ENCODE measurements at regions not wholly inside any gene's neighbourhood (a gene's known extent, or its start where the extent isn't known, plus 50 kb on each side); places are given as distances from the start of the nearest gene placed in this dataset.
"Not testable (repeated sequence)": the region's sequence is repeated elsewhere in the genome, so short reads cannot be mapped to it uniquely, and the experiment has no call there.

DNA sequence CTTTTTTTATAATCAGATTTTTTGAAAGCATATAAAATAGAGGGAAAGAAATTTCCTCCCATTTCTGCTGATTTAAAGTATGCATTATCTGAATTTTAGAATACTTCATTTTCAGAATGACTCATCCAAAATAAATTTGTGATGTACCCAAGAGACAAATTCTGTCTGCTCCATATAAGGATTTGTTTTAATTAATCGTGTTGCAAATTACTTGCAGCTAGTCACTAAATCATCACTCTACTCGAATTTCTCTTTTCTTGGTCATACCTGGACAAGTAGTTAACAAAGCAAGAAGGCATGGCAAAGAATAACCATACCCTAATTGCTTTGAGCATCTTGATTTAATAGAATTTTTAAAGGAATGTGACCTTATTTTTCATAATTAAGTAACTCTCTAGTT is 284.1 kb upstream of the GRAMD2B start:
- no peak for DNase-seq

DNA sequence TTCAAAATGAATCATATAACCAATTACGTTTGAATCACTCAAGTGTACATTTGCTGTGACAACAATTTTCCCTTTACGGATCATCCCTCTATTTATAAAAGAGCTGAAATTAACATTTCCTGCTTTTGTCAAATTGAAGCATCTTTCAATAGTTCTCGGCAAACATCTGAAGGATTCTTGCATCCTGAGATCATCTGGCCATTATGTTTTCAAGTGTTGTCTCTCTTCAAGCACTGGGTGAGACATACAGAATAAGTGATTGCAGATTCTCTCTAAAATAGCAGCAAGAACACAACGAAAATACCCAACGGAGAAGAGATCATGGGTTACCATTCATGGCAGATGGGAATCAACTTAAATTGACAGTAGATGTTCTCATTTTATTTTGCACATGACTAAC is 283.4 kb upstream of the GRAMD2B start:
- no peak for DNase-seq

DNA sequence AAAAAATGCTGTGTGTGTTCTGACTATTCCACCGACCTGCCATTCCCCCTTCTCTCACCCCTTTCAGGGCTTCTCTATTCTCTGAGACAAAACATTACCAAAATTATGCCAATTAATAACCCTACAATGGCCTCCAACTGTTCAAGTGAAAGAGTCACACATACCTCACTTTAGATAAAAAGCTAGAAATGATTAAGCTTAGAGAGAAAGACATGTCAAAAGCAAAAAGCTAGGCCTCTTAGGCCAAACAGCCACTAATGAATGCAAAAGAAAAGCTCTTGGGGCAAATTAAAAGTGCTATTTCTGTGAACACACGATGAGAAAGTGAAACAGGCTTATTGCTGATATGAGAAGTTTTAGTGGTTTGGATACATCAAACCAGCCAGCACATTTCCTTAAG is 279.6 kb upstream of the GRAMD2B start:
- DNase-seq, result no peak

DNA sequence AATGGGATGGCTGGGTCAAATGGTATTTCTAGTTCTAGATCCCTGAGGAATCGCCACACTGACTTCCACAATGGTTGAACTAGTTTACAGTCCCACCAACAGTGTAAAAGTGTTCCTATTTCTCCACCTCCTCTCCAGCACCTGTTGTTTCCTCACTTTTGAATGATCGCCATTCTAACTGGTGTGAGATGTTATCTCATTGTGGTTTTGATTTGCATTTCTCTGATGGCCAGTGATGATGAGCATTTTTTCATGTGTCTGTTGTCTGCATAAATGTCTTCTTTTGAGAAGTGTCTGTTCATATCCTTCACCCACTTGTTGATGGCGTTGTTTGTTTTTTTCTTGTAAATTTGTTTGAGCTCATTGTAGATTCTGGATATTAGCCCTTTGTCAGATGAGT is 272.9 kb upstream of the GRAMD2B start:
- DNase-seq, result not testable (repeated sequence)

DNA sequence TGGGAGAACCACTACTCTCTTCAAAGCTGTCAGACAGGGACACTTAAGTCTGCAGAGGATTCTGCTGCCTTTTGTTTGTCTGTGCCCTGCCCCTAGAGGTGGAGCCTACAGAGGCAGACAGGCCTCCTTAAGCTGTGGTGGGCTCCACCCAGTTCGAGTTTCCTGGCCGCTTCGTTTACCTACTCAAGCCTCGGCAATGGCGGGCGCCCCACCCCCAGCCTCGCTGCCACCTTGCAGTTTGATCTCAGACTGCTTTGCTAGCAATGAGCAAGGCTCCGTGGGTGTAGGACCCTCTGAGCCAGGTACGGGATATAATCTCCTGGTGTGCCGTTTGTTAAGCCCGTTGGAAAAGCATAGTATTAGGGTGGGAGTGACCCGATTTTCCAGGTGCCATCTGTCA is 267.9 kb upstream of the GRAMD2B start:
- not testable (repeated sequence) for DNase-seq

DNA sequence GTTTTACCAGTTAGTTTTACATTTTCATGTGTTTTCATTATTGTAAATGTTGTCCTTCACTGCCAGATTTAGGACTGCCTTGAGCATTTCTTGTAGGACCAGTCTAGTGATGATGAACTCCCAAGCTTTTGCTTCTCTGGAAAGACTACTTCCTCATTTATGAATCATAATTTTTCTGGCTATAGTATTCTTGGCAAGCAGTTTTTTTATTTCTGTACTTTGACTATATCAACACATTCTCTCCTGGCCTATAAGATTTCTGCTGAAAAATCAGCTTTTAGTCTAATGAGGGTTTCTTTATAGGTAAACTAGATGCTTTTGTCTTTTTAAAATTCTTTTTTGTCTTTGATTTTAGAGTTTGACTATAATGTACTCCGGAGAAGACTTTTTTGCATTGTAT is 256.8 kb upstream of the GRAMD2B start:
- DNase-seq, result no peak

DNA sequence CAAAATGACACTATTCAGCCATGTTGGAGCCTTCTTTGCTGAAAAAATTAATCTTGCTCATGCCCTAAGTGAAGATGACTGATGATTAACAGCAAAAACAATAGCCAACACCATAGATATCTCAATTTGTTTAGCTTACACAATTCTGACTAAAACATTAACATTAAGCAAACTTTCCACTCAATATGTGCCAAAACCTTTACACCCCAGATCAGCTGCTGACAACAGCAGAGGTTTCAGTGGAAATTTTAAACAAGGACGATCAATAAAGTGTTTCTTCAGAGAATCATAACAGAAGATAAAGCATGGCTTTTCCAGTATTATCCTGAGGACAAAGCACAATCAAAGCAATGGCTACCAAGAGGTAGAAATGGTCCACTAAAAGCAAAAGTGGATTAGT is 254.4 kb upstream of the GRAMD2B start:
- DNase-seq, result no peak

DNA sequence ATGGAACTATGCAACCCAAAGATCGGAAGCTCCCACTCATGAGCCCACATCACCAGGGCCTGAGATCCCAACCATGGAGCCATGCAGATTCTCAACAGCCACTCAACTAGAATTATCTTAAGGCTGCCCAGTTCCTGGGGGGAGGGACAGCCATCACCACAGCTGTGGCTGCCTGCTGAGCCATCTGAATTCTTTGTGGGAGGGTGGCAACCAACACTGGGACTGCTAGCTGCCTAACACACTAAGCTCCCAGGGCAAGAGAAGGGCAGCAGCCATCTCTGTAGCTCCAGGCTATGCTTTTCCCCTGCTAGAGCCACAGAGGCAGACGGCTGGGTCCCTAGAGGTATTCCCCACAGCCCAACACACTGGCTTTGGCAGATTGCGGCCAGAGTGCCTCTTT is 251.3 kb upstream of the GRAMD2B start:
- DNase-seq, result no peak

DNA sequence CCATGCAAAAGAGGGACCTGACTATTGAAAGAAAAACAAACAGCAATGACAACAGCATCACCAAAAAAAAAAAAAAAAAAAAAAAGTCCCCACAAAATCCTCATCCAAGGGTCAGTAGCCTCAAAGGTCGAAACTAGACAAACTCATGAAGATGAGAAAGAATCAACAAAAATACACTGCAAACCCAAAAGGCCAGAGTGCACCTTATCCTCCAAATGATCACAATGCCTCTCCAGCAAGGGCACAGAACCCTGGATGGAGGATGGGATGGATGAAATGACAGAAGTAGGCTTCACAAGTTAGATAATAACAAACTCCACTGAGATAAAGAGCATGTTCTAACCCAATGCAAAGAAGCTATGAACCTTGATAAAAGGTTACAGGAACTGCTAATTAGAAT is 250.4 kb upstream of the GRAMD2B start:
- DNase-seq, result no peak

DNA sequence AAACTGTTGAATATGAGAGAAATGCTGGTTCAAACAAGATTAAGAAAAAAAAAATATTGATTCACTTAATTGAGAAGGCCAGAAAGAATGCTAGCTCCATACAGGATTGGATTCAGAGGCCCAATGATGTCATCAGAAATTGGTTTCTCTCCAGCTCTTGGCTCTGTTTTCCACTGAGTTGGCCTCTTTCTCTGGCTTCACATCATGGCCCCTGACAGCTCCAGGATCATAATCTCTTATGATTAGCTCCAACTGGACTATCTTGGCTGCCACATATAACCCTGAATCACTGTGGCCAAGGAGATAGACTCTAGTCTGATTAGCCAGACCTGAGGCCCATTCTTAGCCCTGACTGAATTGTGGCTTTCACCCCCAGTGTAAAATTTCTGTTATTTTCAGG is 244.7 kb upstream of the GRAMD2B start:
- DNase-seq, result no peak

DNA sequence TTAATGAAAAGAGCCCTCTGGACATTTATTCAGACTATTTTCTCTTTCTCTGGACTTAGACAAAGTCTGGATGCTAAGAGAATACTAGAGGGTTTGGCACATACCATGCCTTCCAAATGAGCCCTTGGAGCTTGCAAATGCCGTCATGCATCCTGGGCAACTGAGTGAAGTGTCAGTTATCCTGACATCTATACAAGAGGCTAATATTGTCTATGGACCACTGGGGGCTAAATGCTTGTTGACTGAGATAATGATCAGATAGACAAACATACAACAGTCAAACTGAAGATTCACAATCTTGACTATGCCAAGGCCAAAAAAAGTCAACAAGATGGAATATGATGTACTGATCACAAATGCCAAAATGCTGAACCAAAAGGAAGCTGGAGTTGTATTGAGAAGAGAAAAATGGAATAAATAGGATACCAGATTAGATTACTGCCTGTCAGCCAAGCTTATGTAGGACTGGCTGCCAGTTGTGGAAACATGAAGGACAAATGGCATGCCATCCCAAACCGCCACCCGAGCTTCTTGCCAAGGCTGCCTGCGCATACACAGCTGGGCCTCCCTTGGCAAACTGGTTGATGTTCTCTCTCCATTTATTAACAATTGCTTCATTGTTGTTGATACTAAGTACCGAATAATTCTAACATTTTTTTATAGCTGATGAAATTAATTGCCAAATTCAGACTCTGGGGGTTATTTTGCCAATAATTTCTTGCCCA is 240.1 kb upstream of the GRAMD2B start:
- no peak for DNase-seq

DNA sequence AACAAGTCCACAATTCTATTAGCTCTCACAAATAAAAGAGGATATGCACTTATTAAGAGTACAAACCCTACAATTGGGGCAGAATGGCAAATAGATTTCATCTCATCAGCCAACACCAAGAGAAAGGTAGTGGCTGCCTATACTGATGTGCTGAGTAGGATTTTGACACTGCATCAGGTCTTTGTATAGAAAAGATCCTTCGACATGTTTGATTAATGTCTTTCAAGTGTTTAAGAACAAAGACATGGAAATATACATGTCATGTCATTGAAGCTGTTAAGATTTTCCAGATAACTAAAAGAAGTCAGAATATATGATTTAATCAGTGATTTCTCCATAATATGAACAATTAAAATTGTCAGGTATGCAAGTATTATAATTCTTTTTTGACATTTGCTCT is 238.7 kb upstream of the GRAMD2B start:
- DNase-seq, result no peak

DNA sequence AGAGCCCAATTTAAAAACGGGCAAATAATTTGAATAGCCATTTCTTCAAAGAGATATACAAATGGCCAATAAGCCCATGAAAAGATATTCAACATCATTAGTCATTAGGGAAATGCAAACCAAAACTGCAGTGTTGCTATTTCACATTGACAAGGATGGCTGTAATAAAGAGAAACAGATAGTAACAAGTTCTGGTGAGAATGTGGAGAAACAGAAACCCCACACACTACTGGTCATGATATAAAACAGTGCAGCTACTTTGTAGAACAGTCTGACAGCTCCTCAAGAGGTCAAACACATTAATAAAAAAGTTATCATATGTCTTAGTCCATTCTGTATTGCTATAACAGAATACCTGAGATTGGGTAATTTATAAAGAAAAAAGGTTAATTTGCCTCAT is 237.0 kb upstream of the GRAMD2B start:
- DNase-seq, result no peak

DNA sequence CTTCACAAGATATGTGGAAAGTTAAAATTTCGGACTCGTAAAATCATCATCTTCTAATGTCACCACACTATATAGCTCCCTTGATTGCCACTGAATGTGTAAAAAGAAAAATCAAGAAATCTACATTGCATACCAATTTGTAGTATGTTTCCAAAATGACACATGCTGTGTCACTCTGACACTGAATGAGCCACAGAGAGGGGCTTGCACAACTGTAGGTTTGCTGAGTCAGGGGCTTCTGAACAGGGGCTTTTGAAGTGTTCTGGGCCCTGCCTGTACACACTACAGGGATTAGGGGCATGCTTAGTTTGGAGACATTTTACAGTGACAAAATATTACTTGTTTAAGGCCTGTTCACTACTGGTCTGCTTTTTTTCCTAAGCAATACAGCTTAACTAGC is 234.4 kb upstream of the GRAMD2B start:
- DNase-seq, result no peak

DNA sequence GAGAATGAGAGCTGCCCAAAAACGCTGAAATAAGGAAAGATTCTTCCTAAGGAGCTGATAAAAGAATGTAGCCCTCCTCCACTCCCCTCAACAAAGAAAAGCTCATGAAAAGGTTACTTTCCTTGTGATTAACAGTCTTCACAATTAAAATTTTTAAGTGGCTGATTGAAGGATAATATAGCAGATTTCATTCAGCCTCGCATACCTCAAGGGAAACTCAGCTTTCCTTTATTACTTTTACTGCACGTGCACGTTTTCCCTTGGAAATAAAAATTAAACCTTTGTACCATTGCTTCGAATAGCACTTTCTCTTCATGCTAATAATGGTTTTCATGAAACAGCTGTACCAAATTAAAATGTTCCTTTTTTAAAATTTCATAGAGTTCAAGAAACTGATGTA is 234.0 kb upstream of the GRAMD2B start:
- no peak for DNase-seq

DNA sequence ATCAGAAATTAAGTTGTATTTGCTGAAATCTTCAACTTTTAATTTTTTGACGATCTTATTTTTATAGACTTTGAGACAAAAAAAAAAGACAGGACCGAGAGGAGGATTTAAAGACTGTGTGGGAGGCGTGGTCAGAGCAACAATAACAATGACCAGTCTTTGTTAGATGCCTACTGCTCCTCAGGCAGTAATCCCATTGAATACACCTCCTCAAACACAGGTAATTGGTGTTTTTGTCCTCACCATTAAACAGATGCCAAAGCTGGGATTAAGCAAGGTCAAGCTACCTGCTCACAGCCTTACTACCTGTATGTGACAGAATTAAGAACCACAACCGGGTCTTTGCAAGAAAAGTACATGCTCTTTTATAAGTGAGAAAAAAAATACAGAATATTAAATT is 233.3 kb upstream of the GRAMD2B start:
- no peak for DNase-seq

DNA sequence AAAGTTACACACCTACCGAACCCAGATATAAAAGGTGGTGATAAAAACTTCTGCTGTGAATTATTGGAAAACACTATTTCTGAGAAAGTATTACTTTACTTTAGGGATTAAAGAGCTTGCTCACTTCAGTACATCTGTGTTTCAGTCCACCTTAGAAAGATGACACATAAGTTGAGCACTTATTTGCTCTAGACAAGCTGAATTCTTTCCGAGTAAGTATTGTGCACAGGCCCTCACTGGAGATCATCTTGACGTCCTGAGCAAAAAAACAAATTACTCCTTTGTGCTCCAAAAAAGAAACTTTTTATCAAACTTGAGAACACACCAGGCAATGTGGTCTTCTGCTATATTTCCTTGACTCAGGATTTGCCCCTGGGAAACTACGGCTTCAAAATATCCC is 231.0 kb upstream of the GRAMD2B start:
- DNase-seq, result no peak

DNA sequence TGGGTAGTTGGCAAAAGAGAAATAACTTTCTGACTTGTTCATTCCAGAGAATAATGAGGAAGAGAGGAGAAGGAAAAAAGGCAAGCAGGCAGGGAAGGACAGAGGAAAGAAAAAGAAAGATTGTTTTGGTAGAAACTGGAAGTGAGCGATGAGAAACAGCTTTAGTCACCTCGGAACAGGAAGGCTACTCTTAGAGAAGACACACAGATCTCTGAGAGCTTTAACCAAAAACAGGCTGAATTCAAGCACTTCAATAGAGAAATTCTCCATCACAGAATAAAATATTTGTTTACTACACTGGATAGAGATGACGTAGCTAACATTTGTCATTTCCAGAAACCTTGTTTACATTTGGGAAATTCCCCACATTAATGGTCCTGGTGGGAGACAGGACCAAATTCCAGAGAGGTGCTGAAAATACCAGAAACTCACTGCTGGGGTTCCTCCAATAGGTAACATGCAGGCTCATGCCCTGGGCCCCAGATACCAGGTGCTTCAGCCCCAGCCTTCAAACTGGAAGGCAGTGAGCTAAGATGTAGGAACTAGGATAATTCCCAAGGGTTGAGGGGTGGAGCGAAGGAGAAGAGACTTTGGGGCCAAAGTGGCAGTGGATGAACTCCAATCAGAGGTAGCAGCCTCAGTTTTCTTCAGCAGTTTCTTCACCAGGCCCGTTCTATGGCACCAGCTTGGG is 227.7 kb upstream of the GRAMD2B start:
- DNase-seq, result no peak

DNA sequence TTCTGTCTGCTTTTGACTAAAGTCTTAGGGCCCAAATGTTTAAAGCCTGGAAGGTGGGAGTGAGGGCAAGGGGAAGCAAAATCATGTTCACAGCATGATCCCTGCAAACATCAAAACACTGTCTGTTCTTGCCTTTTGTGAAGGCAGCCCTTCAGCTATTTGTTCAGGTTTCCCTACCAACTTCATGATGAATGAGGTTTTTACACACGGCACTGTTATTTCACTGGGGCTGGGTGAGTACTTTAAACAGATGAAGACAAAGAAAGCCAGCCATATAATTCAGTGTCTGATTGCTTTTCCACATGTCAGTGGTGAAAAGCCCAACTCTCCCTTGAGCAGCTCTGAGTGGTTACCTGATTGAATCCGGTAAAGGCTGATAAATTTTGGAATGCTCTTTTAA is 224.7 kb upstream of the GRAMD2B start:
- no peak for DNase-seq

DNA sequence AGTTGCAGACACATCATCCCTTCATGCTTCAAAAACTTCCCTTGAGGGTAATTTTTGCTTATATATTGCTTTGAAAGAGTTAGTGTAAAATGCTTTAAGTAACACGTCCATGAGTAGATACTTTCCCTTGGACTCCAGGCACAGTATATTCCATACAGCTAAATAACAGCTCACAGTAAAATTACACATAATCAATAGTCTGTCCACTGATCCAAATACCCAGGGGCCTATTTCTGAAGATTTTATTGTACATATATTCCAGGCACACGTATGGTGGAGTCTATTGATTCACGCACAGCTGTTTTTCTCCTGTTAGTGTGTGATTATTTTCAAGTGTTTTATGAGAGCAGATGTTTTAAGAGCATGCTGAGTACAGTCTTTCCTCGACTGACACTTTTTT is 223.7 kb upstream of the GRAMD2B start:
- DNase-seq, result no peak

DNA sequence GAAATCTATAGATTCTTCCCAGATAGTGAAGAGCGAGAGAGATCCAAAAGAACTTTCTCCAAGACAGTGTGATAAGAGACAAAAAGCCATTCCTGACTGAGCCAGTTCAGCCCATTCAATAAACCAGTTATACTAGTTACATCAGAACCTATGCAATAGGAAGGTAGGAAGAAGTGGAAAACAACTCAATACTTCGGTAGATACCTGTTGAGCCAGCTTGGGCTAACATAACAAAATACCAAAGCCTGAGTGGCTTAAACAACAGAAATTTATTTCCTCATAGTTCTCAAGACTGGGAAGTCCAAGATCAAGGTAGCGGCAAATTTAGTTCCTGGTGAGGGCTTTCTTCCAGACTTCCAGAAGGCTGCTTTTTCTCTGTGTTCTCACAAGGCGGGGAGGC is 214.5 kb upstream of the GRAMD2B start:
- DNase-seq, result no peak

DNA sequence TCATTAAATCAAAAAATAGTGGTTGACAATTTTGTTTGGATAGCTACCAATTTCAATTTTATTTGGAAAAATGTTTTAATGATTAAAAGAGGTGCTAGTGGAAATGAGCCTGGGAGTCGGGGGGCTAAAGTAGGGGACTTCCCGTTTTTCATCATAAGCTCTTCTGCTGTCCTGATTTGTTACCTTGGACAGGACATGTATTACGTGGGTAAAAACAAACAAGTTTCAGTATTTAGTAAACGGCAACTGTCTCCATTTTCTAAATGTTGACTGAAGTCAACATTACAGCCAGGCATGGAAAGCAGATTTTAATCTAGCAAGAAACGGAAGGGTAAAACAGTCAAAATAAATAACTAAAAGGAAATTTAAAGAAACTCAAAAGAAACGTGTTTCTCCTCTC is 212.3 kb upstream of the GRAMD2B start:
- DNase-seq, result no peak

DNA sequence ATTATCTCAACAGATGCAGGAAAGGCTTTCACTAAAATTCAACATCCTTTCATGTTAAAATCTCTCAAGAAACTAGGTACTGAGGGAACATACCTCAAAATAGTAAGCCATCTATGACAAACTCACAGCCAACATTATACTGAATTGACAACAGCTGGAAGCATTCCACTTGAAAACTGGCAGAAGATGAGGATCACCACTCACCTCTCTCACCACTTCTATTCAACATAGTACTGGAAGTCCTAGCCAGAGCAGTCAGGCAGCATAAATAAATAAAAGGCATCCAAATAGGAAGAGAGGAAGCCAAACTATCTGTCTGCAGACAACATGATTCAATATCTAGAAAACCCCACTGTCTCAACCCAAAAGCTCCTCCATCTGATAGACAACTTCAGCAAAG is 203.6 kb upstream of the GRAMD2B start:
- DNase-seq, result no peak

DNA sequence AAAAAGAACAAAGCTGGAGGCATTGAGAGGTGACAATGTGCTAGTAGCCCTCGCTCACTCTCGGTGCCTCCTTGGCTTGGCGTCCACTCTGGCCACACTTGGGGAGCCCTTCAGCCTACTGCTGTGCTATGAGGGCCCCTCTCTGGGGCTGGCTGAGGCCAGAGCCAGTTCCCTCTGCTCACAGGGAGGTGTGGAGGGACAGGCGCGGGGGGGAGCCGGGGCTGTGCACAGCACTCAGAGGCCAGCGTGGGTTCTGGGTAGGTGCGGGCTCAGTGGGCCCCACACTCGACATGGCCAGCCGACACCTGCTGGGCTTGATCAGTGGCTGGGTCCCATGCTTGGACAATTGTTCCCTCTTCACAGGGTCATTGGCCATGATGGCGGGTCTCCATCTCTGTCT is 202.5 kb upstream of the GRAMD2B start:
- no peak for DNase-seq

DNA sequence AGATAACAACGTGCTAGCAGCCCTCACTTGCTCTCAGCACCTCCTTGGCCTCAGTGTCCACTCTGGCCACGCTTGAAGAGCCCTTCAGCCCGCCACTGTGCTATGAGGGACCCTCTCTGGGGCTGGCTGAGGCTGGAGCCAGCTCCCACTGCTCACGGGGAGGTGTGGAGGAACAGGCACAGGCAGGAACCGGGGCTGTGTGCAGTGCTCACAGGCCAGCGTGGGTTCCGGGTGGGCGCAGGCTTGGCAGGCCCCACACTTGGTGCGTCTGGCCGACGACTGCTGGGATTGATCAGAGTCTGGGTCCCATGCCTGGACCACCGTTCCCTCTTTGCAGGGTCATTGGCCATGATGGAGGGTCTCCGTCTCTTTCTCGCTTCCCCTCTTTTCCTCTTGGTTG is 194.3 kb upstream of the GRAMD2B start:
- DNase-seq, result no peak
